Endothelial cell of umbilical vein (primary cell): ENCODE measurements at regions not wholly inside any gene's neighbourhood (a gene's known extent, or its start where the extent isn't known, plus 50 kb on each side); places are given as distances from the start of the nearest gene placed in this dataset.

Experiments used
- BruUV-seq: library from RNA; stranded (reverse); fragments of 400-500 nt; replicated peaks from 2 replicates; lab custom pipeline; 2021; lab: Mats Ljungman, UMichigan
- CTCF ChIA-PET: fragments of 300-600, 350-600 bp; sonication (Branson Sonifier 250); formaldehyde crosslinking; loops from one replicate; lab custom pipeline; 2021; ENCODE audit warnings: antibody characterized with exemption, inconsistent platforms; lab: Charles Lee
- POLR2A ChIA-PET: fragments of 300-600, 350-600 bp; sonication (Branson Sonifier 250); formaldehyde crosslinking; loops from one replicate; lab custom pipeline; 2021; ENCODE audit warnings: antibody characterized with exemption, inconsistent platforms; lab: Charles Lee
- DNase-seq: peaks from one replicate; pipeline ENCODE4 v3.0.0-alpha.2; 2011; ENCODE audit warnings: low read depth, low spot score
- FAIRE-seq: peaks from 2 replicates; lab custom pipeline; 2011; peaks lifted over from hg19 to GRCh38; lab: Jason Lieb, UNC
- H2AFZ ChIP-seq: 2 replicates; pipeline ENCODE4 v1.6.0; 2012; ENCODE audit warnings: low read depth, low read length, control low read depth, inconsistent platforms
- H3K27ac ChIP-seq: 2 replicates; pipeline ENCODE4 v1.5.1; 2011; ENCODE audit warnings: low read depth, mild to moderate bottlenecking, control low read depth, low read length, moderate library complexity; ENCODE audit not compliant: insufficient read depth
- H3K27me3 ChIP-seq, 2 experiments: 2 replicates each; pipeline versions ENCODE4 v1.6.0 to v1.6.1; 2011; ENCODE audit warnings: low read length in 2 of 2, mixed read lengths in 1 of 2; ENCODE audit not compliant: control insufficient read depth in 2 of 2, insufficient read depth in 2 of 2
- H3K36me3 ChIP-seq, 2 experiments: 2 replicates in 1 of 2; 3 replicates in 1 of 2; pipeline ENCODE4 v1.5.1; 2011; ENCODE audit warnings: low read length in 2 of 2, mild to moderate bottlenecking in 1 of 2, moderate library complexity in 1 of 2; ENCODE audit not compliant: control insufficient read depth in 2 of 2, insufficient read depth in 2 of 2; ENCODE audit errors: extremely low read depth in 1 of 2
- H3K4me1 ChIP-seq: 3 replicates; pipeline ENCODE4 v1.5.1; 2011; ENCODE audit warnings: mild to moderate bottlenecking, low read length; ENCODE audit not compliant: control insufficient read depth, insufficient read depth; ENCODE audit errors: extremely low read depth
- H3K4me2 ChIP-seq: 2 replicates; pipeline ENCODE4 v1.6.1; 2011; ENCODE audit warnings: low read length, control low read depth, mixed read lengths; ENCODE audit not compliant: insufficient read depth
- H3K4me3 ChIP-seq, 3 experiments: fragments of 200-600 bp in 1 of 3; sonication (generic), shearing (Covaris generic) in 1 of 3; replicated peaks in 1 of 3; 2 replicates each; pipeline ENCODE4 v1.5.1; 2011 to 2016; ENCODE audit warnings: control low read depth in 3 of 3, low read length in 3 of 3, mild to moderate bottlenecking in 2 of 3, inconsistent platforms in 1 of 3, low read depth in 1 of 3, moderate library complexity in 1 of 3; ENCODE audit not compliant: insufficient read depth in 1 of 3
- H3K79me2 ChIP-seq: 2 replicates; pipeline ENCODE4 v1.6.0; 2012; ENCODE audit warnings: low read length, inconsistent platforms; ENCODE audit not compliant: control insufficient read depth, insufficient read depth
- H3K9ac ChIP-seq: replicated peaks from 2 replicates; pipeline ENCODE3; 2011; ENCODE audit warnings: low read length, control low read depth; ENCODE audit not compliant: insufficient read depth; ENCODE audit errors: extremely low read depth
- H3K9me1 ChIP-seq: replicated peaks from 3 replicates; pipeline ENCODE4 v1.6.0; 2011; ENCODE audit warnings: mild to moderate bottlenecking, low read length; ENCODE audit not compliant: control insufficient read depth, insufficient read depth; ENCODE audit errors: extremely low read depth
- H3K9me3 ChIP-seq: replicated peaks from 2 replicates; pipeline ENCODE4 v1.5.1; 2012; ENCODE audit warnings: low read length, inconsistent platforms; ENCODE audit not compliant: control insufficient read depth, insufficient read depth
- H4K20me1 ChIP-seq: replicated peaks from 2 replicates; pipeline ENCODE3; 2011; ENCODE audit warnings: mild to moderate bottlenecking, low read length; ENCODE audit not compliant: control insufficient read depth, insufficient read depth; ENCODE audit errors: extremely low read depth
- CTCF ChIP-seq, 2 donors: IDR thresholded peaks; 1 replicate in 1 of 2; 2 replicates in 1 of 2; pipeline ENCODE4 v1.5.1; 2011; ENCODE audit warnings: low read length in 2 of 2, mild to moderate bottlenecking in 2 of 2, moderate library complexity in 2 of 2, control low read depth in 1 of 2, inconsistent platforms in 1 of 2, low read depth in 1 of 2; ENCODE audit not compliant: insufficient read depth in 1 of 2; ENCODE audit errors: extremely low read depth in 1 of 2
- EZH2 ChIP-seq: IDR thresholded peaks from 2 replicates; pipeline ENCODE4 v1.6.1; 2012; ENCODE audit warnings: borderline replicate concordance, low read depth, mild to moderate bottlenecking, moderate library complexity, low read length, inconsistent platforms; ENCODE audit not compliant: severe bottlenecking
- FOS ChIP-seq: IDR thresholded peaks from 2 replicates; pipeline ENCODE4 v1.6.1; 2011; ENCODE audit warnings: mild to moderate bottlenecking, low read length, moderate library complexity, borderline replicate concordance; ENCODE audit not compliant: insufficient read depth
- GATA2 ChIP-seq: IDR thresholded peaks from 2 replicates; pipeline ENCODE4 v1.7.0; 2011; ENCODE audit warnings: low read depth, mild to moderate bottlenecking, moderate library complexity, mixed read lengths, low read length; ENCODE audit not compliant: insufficient read length, insufficient read depth
- JUN ChIP-seq: IDR thresholded peaks from 2 replicates; pipeline ENCODE4 v1.6.1; 2011; ENCODE audit warnings: borderline replicate concordance, low read depth; ENCODE audit not compliant: insufficient read length, insufficient read depth
- MAX ChIP-seq: IDR thresholded peaks from 2 replicates; pipeline ENCODE4 v1.6.1; 2011; ENCODE audit not compliant: insufficient read depth, insufficient read length
- MYC ChIP-seq: IDR thresholded peaks from one replicate; pipeline ENCODE4 v1.6.1; 2011; ENCODE audit warnings: mild to moderate bottlenecking, low read depth, low read length
- POLR2A ChIP-seq: IDR thresholded peaks from 2 replicates; pipeline ENCODE4 v1.6.1; 2012; ENCODE audit warnings: low read depth, mild to moderate bottlenecking, control low read depth, low read length
- POLR2AphosphoS5 ChIP-seq: IDR thresholded peaks from 2 replicates; pipeline ENCODE4 v1.6.1; 2012; ENCODE audit warnings: low read depth, mild to moderate bottlenecking, control low read depth, low read length, moderate library complexity; ENCODE audit not compliant: insufficient read depth
- dilution Hi-C: fragments of 300-500 bp; cut with MboI; formaldehyde crosslinking; loops from one replicate; pipeline ENCODE4 v1.15.0; 2019; ENCODE audit warnings: low sequenced_read_pairs; ENCODE audit not compliant: extremely low pct_ligation_motif_present
- intact Hi-C: fragments of 100-400 bp; cut with micrococcal nuclease; formaldehyde crosslinking; loops from one replicate; pipeline ENCODE4 v1.10.0; 2022

DNA sequence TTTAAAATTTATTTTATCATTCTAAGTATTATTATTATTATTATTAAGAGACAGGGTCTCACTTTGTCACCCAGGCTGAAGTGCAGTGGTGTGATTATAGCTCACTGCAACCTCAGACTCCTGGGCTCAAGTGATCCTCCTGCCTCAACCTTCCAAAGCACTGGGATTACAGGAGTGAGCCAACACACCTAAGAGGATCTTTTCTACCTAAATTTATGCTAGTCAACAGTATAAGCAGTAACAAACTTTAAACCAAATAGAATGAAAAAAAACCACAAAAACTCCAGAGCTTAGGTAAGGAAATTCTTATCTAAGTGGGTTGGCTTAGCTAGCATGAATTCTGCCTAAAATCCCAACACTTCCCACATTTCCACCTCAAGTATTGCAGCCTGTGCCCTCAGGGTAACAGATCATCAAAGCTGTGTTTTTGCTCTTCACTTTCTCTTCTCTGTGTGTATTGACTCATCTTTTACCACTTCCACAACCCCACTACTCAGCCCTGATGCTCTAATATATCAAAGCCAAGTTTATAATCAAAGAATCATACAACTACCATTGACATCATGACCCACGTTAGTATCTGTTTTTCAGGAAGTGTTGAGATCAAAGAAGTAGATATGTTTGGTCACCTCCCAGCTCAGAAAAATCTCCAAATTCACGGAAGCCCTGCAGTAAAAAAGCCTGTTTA is 93.7 kb upstream of the SPON1 start:
- Histone ChIP-seq H3K9me3 (no peaks in the 10 kb centered on the region), H2AFZ (no peak overlapping the region), H3K36me3 (no peaks in the 10 kb centered on the region), H4K20me1 (no peaks in the 10 kb centered on the region), H3K9ac (no peak overlapping the region), H3K9me1 (no peaks in the 10 kb centered on the region), H3K4me3 (no peak overlapping the region), H3K27me3 (peaks cover 2 to 3% of the 10 kb centered on the region in 2 experiments), H3K79me2 (no peaks in the 10 kb centered on the region), H3K4me2 (no peak overlapping the region), H3K4me1 (peaks cover 4% of the 10 kb centered on the region), H3K27ac (no peak overlapping the region)
- dilution Hi-C loops (no loop called here), intact Hi-C loops (no loop called here)
- TF ChIP-seq GATA2 (no peak), POLR2A (no peak), MAX (no peak), FOS (no peak), EZH2 (no peak), MYC (no peak), JUN (no peak)
- CTCF ChIA-PET = interaction anchor here (1.1 to 1.4 kb wide), 3 partner anchors 10 to 32 kb away, joined by 3 read pairs; no protein-coding TSS in a partner anchor
- POLR2A ChIA-PET = no interaction called here
- DNase-seq (no peak), FAIRE-seq (no peak)
- BruUV-seq = no TSS peak

GRCh38 chr11:13869398-13869886 is 93.1 kb upstream of the SPON1 start:
- intact Hi-C loops = no loop called here
- Histone ChIP-seq H2AFZ (no peak overlapping the region), H3K4me1 (peaks cover 4% of the 10 kb centered on the region), H3K9ac (no peak overlapping the region), H3K9me1 (no peaks in the 10 kb centered on the region), H3K9me3 (no peaks in the 10 kb centered on the region), H4K20me1 (no peaks in the 10 kb centered on the region), H3K36me3 (no peaks in the 10 kb centered on the region), H3K27me3 (peaks cover 2 to 3% of the 10 kb centered on the region in 2 experiments), H3K79me2 (no peaks in the 10 kb centered on the region), H3K4me3 (no peak overlapping the region), H3K27ac (no peak overlapping the region), H3K4me2 (no peak overlapping the region)
- ChIA-PET POLR2A (no interaction called here), CTCF (interaction anchor here (1.4 kb wide), 1 partner anchor 10 kb away, joined by 3 read pairs; no protein-coding TSS in a partner anchor)
- BruUV-seq = no TSS peak
- TF ChIP-seq POLR2AphosphoS5 (no peak), EZH2 (no peak), CTCF (IDR thresholded peaks at IDR 0.05; ENCODE audit: extremely low read depth in 1 of 2, insufficient read depth in 1 of 2, low read depth in 1 of 2, low read length in 2 of 2) (no peak), MYC (no peak), FOS (no peak), POLR2A (no peak), JUN (no peak), MAX (no peak), GATA2 (no peak)
- DNase-seq = no peak
- dilution Hi-C loops = no loop called here
- no peak for FAIRE-seq
